HEK293T (cell line): ENCODE measurements at regions not wholly inside any gene's neighbourhood (a gene's known extent, or its start where the extent isn't known, plus 50 kb on each side); places are given as distances from the start of the nearest gene placed in this dataset.

Source experiments
- LEF1 ChIP-seq: fragments of 450-650 bp; IDR thresholded peaks from 2 replicates; pipeline ENCODE4 v1.6.1; 2017; ENCODE audit warnings: mild to moderate bottlenecking, borderline replicate concordance
- SP1 ChIP-seq: fragments of 450-650 bp; IDR thresholded peaks from 2 replicates; pipeline ENCODE4 v1.6.1; 2017
- ZNF384 ChIP-seq: fragments of 450-650 bp; IDR thresholded peaks from 2 replicates; pipeline ENCODE4 v1.6.1; 2016
- TF ChIP-seq, protein P1 (sequence below): fragments of 450-650 bp; IDR thresholded peaks from 2 replicates; pipeline ENCODE4 v1.6.1; 2016

DNA sequence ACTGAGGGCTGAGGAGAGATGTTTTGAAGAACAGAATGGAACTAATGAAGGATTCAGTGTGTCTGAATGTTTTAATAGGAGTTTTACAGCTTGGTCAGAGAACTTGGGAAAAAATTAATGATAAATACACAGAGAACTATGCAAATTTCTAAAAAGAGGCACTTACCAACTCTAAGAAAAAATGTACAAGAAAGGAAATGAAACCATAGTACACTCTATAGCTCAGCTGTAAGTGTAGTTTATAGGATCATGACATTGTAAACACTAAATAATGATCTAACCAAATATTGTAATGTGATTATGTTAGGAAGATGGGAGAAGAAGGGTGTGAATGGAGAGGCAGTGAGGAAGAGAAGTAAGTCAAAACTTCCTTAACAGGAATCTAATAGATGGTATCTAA is 205.2 kb downstream of the SEC61B start:
- TF ChIP-seq, protein P1, sequence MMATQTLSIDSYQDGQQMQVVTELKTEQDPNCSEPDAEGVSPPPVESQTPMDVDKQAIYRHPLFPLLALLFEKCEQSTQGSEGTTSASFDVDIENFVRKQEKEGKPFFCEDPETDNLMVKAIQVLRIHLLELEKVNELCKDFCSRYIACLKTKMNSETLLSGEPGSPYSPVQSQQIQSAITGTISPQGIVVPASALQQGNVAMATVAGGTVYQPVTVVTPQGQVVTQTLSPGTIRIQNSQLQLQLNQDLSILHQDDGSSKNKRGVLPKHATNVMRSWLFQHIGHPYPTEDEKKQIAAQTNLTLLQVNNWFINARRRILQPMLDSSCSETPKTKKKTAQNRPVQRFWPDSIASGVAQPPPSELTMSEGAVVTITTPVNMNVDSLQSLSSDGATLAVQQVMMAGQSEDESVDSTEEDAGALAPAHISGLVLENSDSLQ = no peak
- TF ChIP-seq SP1 = no peak
- no peak for TF ChIP-seq ZNF384
- TF ChIP-seq LEF1 = no peak
